ENCODE measurements at regions not wholly inside any gene's neighbourhood (a gene's known extent, or its start where the extent isn't known, plus 50 kb on each side); places are given as distances from the start of the nearest gene placed in this dataset.

- Histone ChIP-seq H2AFZ (no peak overlapping the region), H3K4me2 (no peak overlapping the region), H3K9me2 (replicated peaks; ENCODE audit: insufficient read depth) (no peaks in the 10 kb centered on the region), H4K20me1 (ENCODE audit: insufficient read depth, poor library complexity, severe bottlenecking) (no peaks in the 10 kb centered on the region), H3K9me3 (ENCODE audit: low read depth) (no peaks in the 10 kb centered on the region), H3K27me3 (no peaks in the 10 kb centered on the region), H3K4me1 (ENCODE audit: insufficient read depth) (peaks cover under 1% of the 10 kb centered on the region), H3K36me3 (replicated peaks; ENCODE audit: insufficient read depth, low read depth) (no peaks in the 10 kb centered on the region), H3K27ac (no peak overlapping the region), H3K4me3 (no peak overlapping the region), H3K79me2 (no peaks in the 10 kb centered on the region)
- no peak for TF ChIP-seq EZH2phosphoT487 (IDR thresholded peaks at IDR 0.05; ENCODE audit: low read depth, severe bottlenecking, unreplicated experiment)
- no peak for TF ChIP-seq EZH2 (IDR thresholded peaks at IDR 0.05; ENCODE audit: borderline replicate concordance)
- TF ChIP-seq, protein P1, sequence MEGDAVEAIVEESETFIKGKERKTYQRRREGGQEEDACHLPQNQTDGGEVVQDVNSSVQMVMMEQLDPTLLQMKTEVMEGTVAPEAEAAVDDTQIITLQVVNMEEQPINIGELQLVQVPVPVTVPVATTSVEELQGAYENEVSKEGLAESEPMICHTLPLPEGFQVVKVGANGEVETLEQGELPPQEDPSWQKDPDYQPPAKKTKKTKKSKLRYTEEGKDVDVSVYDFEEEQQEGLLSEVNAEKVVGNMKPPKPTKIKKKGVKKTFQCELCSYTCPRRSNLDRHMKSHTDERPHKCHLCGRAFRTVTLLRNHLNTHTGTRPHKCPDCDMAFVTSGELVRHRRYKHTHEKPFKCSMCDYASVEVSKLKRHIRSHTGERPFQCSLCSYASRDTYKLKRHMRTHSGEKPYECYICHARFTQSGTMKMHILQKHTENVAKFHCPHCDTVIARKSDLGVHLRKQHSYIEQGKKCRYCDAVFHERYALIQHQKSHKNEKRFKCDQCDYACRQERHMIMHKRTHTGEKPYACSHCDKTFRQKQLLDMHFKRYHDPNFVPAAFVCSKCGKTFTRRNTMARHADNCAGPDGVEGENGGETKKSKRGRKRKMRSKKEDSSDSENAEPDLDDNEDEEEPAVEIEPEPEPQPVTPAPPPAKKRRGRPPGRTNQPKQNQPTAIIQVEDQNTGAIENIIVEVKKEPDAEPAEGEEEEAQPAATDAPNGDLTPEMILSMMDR (IDR thresholded peaks at IDR 0.05; ENCODE audit: poor library complexity) = no peak
- WGBS (ENCODE audit: low lambda C conversion rate, missing lambda C conversion rate) = 89% methylated on average over 2 of the region's 2 CpGs
- DNase-seq (ENCODE audit: low spot score) = no peak
Observed at GRCh38 chr6:139914910-139915309, 540.5 kb upstream of the CITED2 start.

- H3K4me1 ChIP-seq (ENCODE audit: insufficient read depth) = no peaks in the 10 kb centered on the region
- H3K27ac ChIP-seq = no peak overlapping the region
- 85% methylated on average over 10 of the region's 10 CpGs for WGBS (ENCODE audit: low lambda C conversion rate, missing lambda C conversion rate)
- H3K4me3 ChIP-seq = no peak overlapping the region
- no peak for TF ChIP-seq EZH2 (IDR thresholded peaks at IDR 0.05; ENCODE audit: borderline replicate concordance)
- no peak for TF ChIP-seq EZH2phosphoT487 (IDR thresholded peaks at IDR 0.05; ENCODE audit: low read depth, severe bottlenecking, unreplicated experiment)
- TF ChIP-seq, protein P1 (IDR thresholded peaks at IDR 0.05; ENCODE audit: poor library complexity) = no peak
- H2AFZ ChIP-seq = peak overlapping the region; percentile 1
- H3K79me2 ChIP-seq = no peaks in the 10 kb centered on the region
- no peak for DNase-seq (ENCODE audit: low spot score)
- H3K9me3 ChIP-seq (ENCODE audit: low read depth) = no peaks in the 10 kb centered on the region
- H3K36me3 ChIP-seq (replicated peaks; ENCODE audit: insufficient read depth, low read depth) = no peaks in the 10 kb centered on the region
- no peaks in the 10 kb centered on the region for H4K20me1 ChIP-seq (ENCODE audit: insufficient read depth, poor library complexity, severe bottlenecking)
- H3K9me2 ChIP-seq (replicated peaks; ENCODE audit: insufficient read depth) = no peaks in the 10 kb centered on the region
- peak overlapping the region; percentile 12 for H3K4me2 ChIP-seq
- H3K27me3 ChIP-seq = no peaks in the 10 kb centered on the region
Observed at GRCh38 chr6:139912735-139913400, 538.4 kb upstream of the CITED2 start.

DNA sequence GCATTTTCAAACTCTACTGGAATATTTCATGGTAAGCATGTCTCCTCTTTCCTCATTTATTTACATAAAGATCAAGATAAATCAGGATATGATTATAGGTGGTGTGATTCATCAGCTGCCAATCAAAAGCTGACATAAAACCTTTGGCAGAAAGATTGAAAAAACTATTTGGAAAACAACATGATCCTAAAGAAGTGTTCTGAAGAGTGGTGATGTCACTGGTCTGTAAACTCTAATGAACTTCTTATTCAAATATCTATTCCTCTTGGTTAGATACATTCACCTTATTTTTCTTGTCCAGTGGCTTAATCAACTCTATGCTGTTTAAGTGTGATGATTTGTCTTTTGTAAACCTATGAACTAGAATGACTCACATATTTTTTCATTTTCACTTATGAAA lies 535.5 kb upstream of the CITED2 start:
- Histone ChIP-seq H3K4me1 (ENCODE audit: insufficient read depth) (peaks cover 8% of the 10 kb centered on the region), H3K27me3 (no peaks in the 10 kb centered on the region), H3K9me2 (replicated peaks; ENCODE audit: insufficient read depth) (no peaks in the 10 kb centered on the region), H3K9me3 (ENCODE audit: low read depth) (no peaks in the 10 kb centered on the region), H4K20me1 (ENCODE audit: insufficient read depth, poor library complexity, severe bottlenecking) (no peaks in the 10 kb centered on the region), H3K79me2 (no peaks in the 10 kb centered on the region), H3K36me3 (replicated peaks; ENCODE audit: insufficient read depth, low read depth) (no peaks in the 10 kb centered on the region), H3K4me3 (no peak overlapping the region), H3K4me2 (no peak overlapping the region), H3K27ac (no peak overlapping the region), H2AFZ (no peak overlapping the region)
- TF ChIP-seq EZH2phosphoT487 (IDR thresholded peaks at IDR 0.05; ENCODE audit: low read depth, severe bottlenecking, unreplicated experiment) (no peak), EZH2 (IDR thresholded peaks at IDR 0.05; ENCODE audit: borderline replicate concordance) (no peak)
- TF ChIP-seq, protein P1 (IDR thresholded peaks at IDR 0.05; ENCODE audit: poor library complexity) = no peak
- no peak for DNase-seq (ENCODE audit: low spot score)

Measured in hepatocyte (in vitro differentiated cells).